ENCODE measurements at regions not wholly inside any gene's neighbourhood (a gene's known extent, or its start where the extent isn't known, plus 50 kb on each side); places are given as distances from the start of the nearest gene placed in this dataset.

DNA sequence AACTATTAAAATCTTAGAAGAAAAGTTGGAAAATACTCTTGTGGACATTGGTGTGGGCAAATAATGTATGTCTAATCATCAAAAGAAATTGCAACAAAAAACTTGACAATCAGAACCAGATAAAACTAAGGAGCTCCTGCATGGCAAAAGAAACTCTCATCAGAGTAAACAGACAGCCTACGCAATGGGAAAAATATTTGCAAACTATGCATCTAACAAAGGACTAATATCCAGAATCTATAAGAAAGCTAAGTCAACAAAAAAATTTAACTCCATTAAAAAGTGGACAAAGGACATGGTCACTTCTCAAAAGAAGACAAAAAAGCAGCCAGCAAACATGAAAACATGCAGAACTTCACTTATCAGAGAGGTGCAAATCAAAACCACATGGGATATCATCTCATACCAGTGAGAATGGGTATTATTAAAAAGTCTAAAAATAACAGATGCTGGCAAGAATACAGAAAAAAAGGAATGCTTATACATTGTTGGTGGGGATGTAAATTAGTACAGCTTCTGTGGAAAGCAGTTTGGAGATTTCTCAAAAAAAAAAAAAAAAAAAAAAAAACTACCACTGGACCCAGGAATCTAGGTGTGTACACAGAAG lies 99.7 kb upstream of the TOP3B start:
- H3K27me3 Mint-ChIP-seq, result peaks cover 11 to 43% of the 10 kb centered on the region in 2 donors
- no peaks in the 10 kb centered on the region for H3K4me1 Mint-ChIP-seq
- CTCF ChIA-PET, result no interaction called here

DNA sequence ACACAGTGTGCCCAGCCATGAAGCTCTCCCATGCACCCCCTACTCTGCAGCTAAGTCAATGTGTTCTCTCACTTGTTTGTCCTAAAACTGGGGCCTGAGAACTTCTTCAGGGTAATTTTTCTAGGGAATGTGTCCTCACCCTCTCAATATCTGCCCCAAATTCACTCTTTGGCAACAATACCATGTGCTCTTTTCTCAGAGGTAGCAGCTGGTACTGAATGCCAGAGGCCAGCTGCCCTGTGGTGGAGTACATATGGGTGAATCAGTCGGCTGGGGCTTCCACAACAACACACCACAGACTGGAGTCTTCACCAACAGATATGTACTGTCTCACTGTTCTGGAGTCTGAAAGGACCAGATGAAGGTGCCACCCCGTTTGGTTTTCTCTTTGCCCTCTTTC lies 97.7 kb upstream of the TOP3B start:
- CTCF ChIA-PET, result no interaction called here
- Histone ChIP-seq H3K4me3 (ENCODE audit: low read length) (no peak overlapping the region), H3K36me3 (ENCODE audit: insufficient read depth, low read length) (no peaks in the 10 kb centered on the region), H3K27me3 (ENCODE audit: insufficient read depth, low read length, poor library complexity, severe bottlenecking) (peaks cover 4% of the 10 kb centered on the region), H3K4me1 (ENCODE audit: insufficient read depth, low read length) (no peaks in the 10 kb centered on the region), H3K27ac (ENCODE audit: low read depth, low read length) (no peak overlapping the region), H3K9me3 (ENCODE audit: low read length) (no peaks in the 10 kb centered on the region)
- POLR2A ChIA-PET, result no interaction called here
- H3K27me3 Mint-ChIP-seq, result peaks cover 20 to 54% of the 10 kb centered on the region in 2 donors
- DNase-seq, result no peak
- H3K36me3 Mint-ChIP-seq, result no peaks in the 10 kb centered on the region
- no peaks in the 10 kb centered on the region for H3K9me3 Mint-ChIP-seq
- H3K27ac Mint-ChIP-seq, result no peak overlapping the region
- no peak overlapping the region for H3K4me3 Mint-ChIP-seq
- H3K4me1 Mint-ChIP-seq, result no peaks in the 10 kb centered on the region

More for the DNA sequence above, 99.7 kb upstream of the TOP3B start:
- no peak for DNase-seq
- H3K27ac Mint-ChIP-seq, result no peak overlapping the region
- Histone ChIP-seq H3K27me3 (ENCODE audit: insufficient read depth, low read length, poor library complexity, severe bottlenecking) (peaks cover 4% of the 10 kb centered on the region), H3K4me3 (ENCODE audit: low read length) (no peak overlapping the region), H3K36me3 (ENCODE audit: insufficient read depth, low read length) (no peaks in the 10 kb centered on the region), H3K27ac (ENCODE audit: low read depth, low read length) (no peak overlapping the region), H3K9me3 (ENCODE audit: low read length) (no peaks in the 10 kb centered on the region), H3K4me1 (ENCODE audit: insufficient read depth, low read length) (no peaks in the 10 kb centered on the region)
- H3K4me3 Mint-ChIP-seq, result no peak overlapping the region
- no peaks in the 10 kb centered on the region for H3K36me3 Mint-ChIP-seq
- POLR2A ChIA-PET, result no interaction called here
- H3K9me3 Mint-ChIP-seq, result no peaks in the 10 kb centered on the region

DNA sequence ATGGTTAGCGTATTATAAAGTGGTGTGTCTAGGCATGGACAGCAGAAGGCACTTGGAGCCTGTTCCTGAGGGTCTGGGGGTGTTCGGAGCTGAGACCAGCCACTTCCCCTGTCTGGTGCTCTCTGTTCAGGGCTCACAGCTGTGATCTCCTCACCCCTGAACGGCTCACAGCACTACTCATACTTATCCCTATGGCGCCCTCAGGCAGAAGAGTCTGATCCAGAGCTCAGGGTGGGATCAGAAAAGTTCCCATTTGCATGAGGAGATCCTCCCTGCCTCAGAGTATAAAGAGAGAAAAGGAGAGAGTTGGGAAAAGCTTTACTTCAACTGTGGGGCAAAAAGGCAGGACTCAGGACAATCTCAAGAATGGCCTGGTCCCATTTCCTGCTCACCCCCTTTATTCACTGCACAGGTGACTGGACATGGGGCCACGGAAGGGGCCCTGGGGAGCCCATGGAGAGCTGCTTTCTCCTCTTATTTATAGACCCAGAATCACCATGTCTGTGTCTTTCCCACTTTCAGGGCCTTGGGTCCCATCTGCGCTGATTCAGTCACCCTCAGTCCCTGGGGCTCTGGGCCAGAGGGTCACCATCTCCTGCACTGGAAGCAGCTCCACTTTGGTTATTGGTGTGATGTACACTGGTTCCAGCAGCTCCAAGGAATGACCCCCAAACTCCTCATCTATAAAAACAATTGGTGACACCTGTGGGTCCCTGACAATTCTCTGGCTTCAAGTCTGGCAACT lies 97.0 kb upstream of the TOP3B start:
- POLR2A ChIA-PET, result no interaction called here
- H3K27ac ChIP-seq (ENCODE audit: low read depth, low read length), result no peak overlapping the region
- H3K27ac Mint-ChIP-seq, result no peak overlapping the region
- H3K9me3 Mint-ChIP-seq, result no peaks in the 10 kb centered on the region
- no peaks in the 10 kb centered on the region for H3K9me3 ChIP-seq (ENCODE audit: low read length)
- H3K4me1 Mint-ChIP-seq, result no peaks in the 10 kb centered on the region
- peaks cover 25 to 56% of the 10 kb centered on the region in 2 donors for H3K27me3 Mint-ChIP-seq
- H3K27me3 ChIP-seq (ENCODE audit: insufficient read depth, low read length, poor library complexity, severe bottlenecking), result peaks cover 4% of the 10 kb centered on the region
- no peaks in the 10 kb centered on the region for H3K36me3 ChIP-seq (ENCODE audit: insufficient read depth, low read length)
- H3K4me3 Mint-ChIP-seq, result no peak overlapping the region
- no peak overlapping the region for H3K4me3 ChIP-seq (ENCODE audit: low read length)
- no peaks in the 10 kb centered on the region for H3K4me1 ChIP-seq (ENCODE audit: insufficient read depth, low read length)
- no peaks in the 10 kb centered on the region for H3K36me3 Mint-ChIP-seq
- DNase-seq, result no peak
- CTCF ChIA-PET, result no interaction called here

DNA sequence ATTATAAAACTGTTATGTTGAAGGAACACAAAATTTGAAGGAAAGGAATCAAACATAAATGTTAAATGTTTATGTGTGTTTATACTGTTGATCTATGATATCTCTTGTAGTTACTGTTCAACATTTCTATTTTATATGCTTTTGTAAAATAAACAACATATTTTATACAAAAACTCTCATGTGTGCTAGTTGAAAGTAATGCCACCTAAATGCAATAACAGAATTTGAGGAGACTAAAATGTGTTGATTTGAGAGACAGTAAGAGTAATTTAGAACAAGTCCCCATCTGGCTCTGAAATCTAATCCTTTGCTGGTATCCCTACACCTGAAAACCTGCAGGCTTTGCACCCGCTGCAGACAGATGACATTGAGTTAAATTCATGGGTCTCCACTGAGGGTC lies 95.7 kb upstream of the TOP3B start:
- Histone ChIP-seq H3K4me1 (ENCODE audit: insufficient read depth, low read length) (no peaks in the 10 kb centered on the region), H3K4me3 (ENCODE audit: low read length) (no peak overlapping the region), H3K36me3 (ENCODE audit: insufficient read depth, low read length) (no peaks in the 10 kb centered on the region), H3K27ac (ENCODE audit: low read depth, low read length) (no peak overlapping the region), H3K9me3 (ENCODE audit: low read length) (no peaks in the 10 kb centered on the region), H3K27me3 (ENCODE audit: insufficient read depth, low read length, poor library complexity, severe bottlenecking) (peaks cover 4% of the 10 kb centered on the region)
- Mint-ChIP-seq H3K4me1 (no peaks in the 10 kb centered on the region), H3K9me3 (no peaks in the 10 kb centered on the region), H3K27me3 (peaks cover 26 to 64% of the 10 kb centered on the region in 2 donors), H3K36me3 (no peaks in the 10 kb centered on the region), H3K27ac (no peak overlapping the region), H3K4me3 (no peak overlapping the region)
- no peak for DNase-seq
- ChIA-PET CTCF (no interaction called here), POLR2A (no interaction called here)

DNA sequence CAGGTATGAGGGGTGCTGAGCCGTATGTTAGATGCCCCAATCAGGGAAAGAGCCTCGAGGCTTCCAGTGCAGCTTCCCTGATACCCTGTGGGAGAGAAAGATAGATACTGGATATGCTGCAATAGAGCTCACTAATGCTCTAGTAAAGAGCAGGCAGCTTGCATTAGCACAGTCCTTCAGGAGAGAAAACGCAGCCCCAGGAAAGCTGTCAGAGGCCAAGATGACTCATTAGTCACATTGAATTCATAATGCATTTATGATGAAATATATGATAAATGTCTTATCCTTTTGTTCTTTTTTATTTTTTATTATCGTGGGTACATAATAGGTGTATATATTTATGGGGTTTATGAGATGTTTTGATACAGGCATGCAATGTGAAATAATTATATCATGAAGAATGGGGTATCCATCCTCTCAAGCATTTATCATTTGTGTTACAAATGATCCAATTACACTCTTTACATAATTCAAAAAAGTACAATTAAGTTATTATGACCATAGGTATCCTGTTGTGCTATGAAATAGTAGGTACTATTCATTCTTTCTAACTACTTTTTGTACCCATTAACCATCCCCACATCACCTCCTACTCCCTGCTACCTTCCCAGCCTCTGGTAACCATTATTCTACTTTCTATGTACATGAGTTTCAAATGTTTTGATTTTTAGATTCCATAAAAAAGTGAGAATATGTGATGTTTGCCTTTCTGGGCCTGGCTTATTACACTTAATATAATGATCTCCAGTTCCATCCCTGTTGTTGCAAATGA lies 94.5 kb upstream of the TOP3B start:
- H3K36me3 ChIP-seq (ENCODE audit: insufficient read depth, low read length), result no peaks in the 10 kb centered on the region
- H3K4me1 ChIP-seq (ENCODE audit: insufficient read depth, low read length), result no peaks in the 10 kb centered on the region
- H3K9me3 ChIP-seq (ENCODE audit: low read length), result no peaks in the 10 kb centered on the region
- no peak for DNase-seq
- no peak overlapping the region for H3K4me3 ChIP-seq (ENCODE audit: low read length)
- Mint-ChIP-seq H3K36me3 (no peaks in the 10 kb centered on the region), H3K27me3 (peaks cover 26 to 55% of the 10 kb centered on the region in 2 donors), H3K4me3 (no peak overlapping the region), H3K9me3 (no peaks in the 10 kb centered on the region), H3K4me1 (no peaks in the 10 kb centered on the region), H3K27ac (no peak overlapping the region)
- ChIA-PET POLR2A (interaction anchor here (0.6 kb wide), 1 partner anchor 55 kb away, joined by 3 read pairs; no protein-coding TSS in a partner anchor), CTCF (no interaction called here)
- peaks cover 4% of the 10 kb centered on the region for H3K27me3 ChIP-seq (ENCODE audit: insufficient read depth, low read length, poor library complexity, severe bottlenecking)
- H3K27ac ChIP-seq (ENCODE audit: low read depth, low read length), result no peak overlapping the region

DNA sequence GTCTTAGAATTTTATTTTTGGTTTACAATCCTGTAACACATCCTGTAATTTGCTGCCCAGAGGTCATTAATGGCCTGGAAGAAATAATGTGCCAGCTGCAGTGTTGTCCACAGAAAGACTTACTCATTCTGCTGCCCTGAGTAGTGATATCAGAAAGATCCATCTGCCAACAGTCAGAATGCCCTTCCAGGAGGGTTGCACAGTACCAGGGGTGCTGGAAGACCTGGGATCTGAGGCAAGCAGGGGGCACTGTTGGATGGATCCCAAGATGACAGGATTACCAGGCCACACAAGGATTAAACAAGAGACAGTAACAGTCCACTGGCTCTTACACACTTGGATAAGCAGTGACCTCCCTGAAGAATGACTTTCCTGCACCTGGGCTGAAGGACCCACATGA lies 93.8 kb upstream of the TOP3B start:
- Mint-ChIP-seq H3K27ac (no peak overlapping the region), H3K9me3 (no peaks in the 10 kb centered on the region), H3K4me3 (no peak overlapping the region), H3K36me3 (no peaks in the 10 kb centered on the region), H3K27me3 (peaks cover 26 to 48% of the 10 kb centered on the region in 2 donors), H3K4me1 (no peaks in the 10 kb centered on the region)
- no peaks in the 10 kb centered on the region for H3K36me3 ChIP-seq (ENCODE audit: insufficient read depth, low read length)
- H3K4me1 ChIP-seq (ENCODE audit: insufficient read depth, low read length), result no peaks in the 10 kb centered on the region
- H3K4me3 ChIP-seq (ENCODE audit: low read length), result no peak overlapping the region
- no peak overlapping the region for H3K27ac ChIP-seq (ENCODE audit: low read depth, low read length)
- H3K9me3 ChIP-seq (ENCODE audit: low read length), result no peaks in the 10 kb centered on the region
- no peak for DNase-seq
- ChIA-PET POLR2A (interaction anchor here (0.6 kb wide), 1 partner anchor 55 kb away, joined by 3 read pairs; no protein-coding TSS in a partner anchor), CTCF (no interaction called here)
- H3K27me3 ChIP-seq (ENCODE audit: insufficient read depth, low read length, poor library complexity, severe bottlenecking), result peaks cover 4% of the 10 kb centered on the region

DNA sequence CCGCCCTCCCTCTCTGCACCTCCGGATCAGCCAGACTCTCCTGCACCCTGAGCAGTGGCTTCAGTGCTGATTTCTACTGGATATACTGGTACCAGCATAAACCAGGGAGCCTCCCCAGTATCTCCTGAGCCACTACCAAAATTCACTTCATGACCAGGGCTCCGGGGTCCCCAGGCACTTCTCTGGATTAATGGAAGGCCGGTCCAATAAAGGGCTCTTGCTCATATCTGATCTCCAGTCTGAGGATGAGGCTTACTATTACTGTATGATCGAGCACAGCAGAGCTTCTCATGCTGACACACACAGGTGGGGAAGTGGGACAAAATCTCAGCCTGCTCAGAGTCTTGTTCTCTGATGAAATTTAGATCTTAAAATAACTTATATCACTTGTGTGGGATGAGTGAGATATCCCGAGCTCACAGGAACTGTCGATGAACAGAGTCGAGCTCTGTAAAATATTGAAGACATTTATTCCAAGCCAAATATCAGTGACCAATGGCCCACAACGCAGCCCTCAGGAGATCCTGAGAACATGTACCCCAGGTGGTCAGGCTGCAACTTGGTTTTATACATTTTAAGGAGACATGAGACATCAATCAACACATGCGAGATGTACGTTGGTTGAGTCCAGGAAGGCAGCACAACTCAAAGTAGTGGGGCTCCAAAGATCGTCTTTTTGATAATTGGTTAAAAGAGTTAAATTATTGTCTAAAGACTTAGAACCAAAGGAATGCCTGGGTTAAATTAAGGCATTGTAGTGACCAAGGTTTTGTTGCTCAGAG lies 93.0 kb upstream of the TOP3B start:
- Histone ChIP-seq H3K27me3 (ENCODE audit: insufficient read depth, low read length, poor library complexity, severe bottlenecking) (peaks cover 4% of the 10 kb centered on the region), H3K27ac (ENCODE audit: low read depth, low read length) (no peak overlapping the region), H3K4me1 (ENCODE audit: insufficient read depth, low read length) (no peaks in the 10 kb centered on the region), H3K36me3 (ENCODE audit: insufficient read depth, low read length) (no peaks in the 10 kb centered on the region), H3K4me3 (ENCODE audit: low read length) (no peak overlapping the region), H3K9me3 (ENCODE audit: low read length) (no peaks in the 10 kb centered on the region)
- no peaks in the 10 kb centered on the region for H3K9me3 Mint-ChIP-seq
- H3K4me3 Mint-ChIP-seq, result no peak overlapping the region
- no peaks in the 10 kb centered on the region for H3K36me3 Mint-ChIP-seq
- no peaks in the 10 kb centered on the region for H3K4me1 Mint-ChIP-seq
- no peak overlapping the region for H3K27ac Mint-ChIP-seq
- DNase-seq, result no peak
- CTCF ChIA-PET, result no interaction called here
- POLR2A ChIA-PET, result no interaction called here
- H3K27me3 Mint-ChIP-seq, result peaks cover 23 to 43% of the 10 kb centered on the region in 2 donors
